Frontal cortex (tissue), 3 donors: ENCODE measurements at regions not wholly inside any gene's neighbourhood (a gene's known extent, or its start where the extent isn't known, plus 50 kb on each side); places are given as distances from the start of the nearest gene placed in this dataset.

ENCODE experiments used
- DNase-seq, 2 donors: peaks; one replicate each; pipeline ENCODE4 v3.0.0; 2012; ENCODE audit warnings: low spot score in 2 of 2
- FAIRE-seq: peaks from 2 replicates; lab custom pipeline; 2012; peaks lifted over from hg19 to GRCh38; lab: Jason Lieb, UNC
- donor health status: control.
- donor health status: control.
- donor health status: control.

GRCh38 chr5:2205596-2206226 lies 323.0 kb upstream of the IRX4 start:
- FAIRE-seq (no peak), DNase-seq (no peak)

- DNase-seq, result no peak
- no peak for FAIRE-seq
Measured at GRCh38 chr5:2205185-2205585, 322.5 kb upstream of the IRX4 start.

- FAIRE-seq (no peak), DNase-seq (no peak)
Measured at GRCh38 chr5:2204366-2205184, 321.9 kb upstream of the IRX4 start.

GRCh38 chr5:2203774-2204173 lies 321.0 kb upstream of the IRX4 start:
- FAIRE-seq (no peak), DNase-seq (no peak)

- DNase-seq (no peak), FAIRE-seq (no peak)
Measured at GRCh38 chr5:2201832-2202231, 319.1 kb upstream of the IRX4 start.

GRCh38 chr5:2201421-2201820 lies 318.7 kb upstream of the IRX4 start:
- DNase-seq (no peak), FAIRE-seq (no peak)

GRCh38 chr5:2201011-2201410 lies 318.3 kb upstream of the IRX4 start:
- DNase-seq, result no peak
- no peak for FAIRE-seq

- no peak for FAIRE-seq
- no peak for DNase-seq
Measured at GRCh38 chr5:2200261-2200950, 317.7 kb upstream of the IRX4 start.

- FAIRE-seq, result no peak
Measured at GRCh38 chr5:2199697-2200096, 317.0 kb upstream of the IRX4 start.

GRCh38 chr5:2196989-2197619 lies 314.4 kb upstream of the IRX4 start:
- DNase-seq, result no peak
- FAIRE-seq, result no peak

More at GRCh38 chr5:2199697-2200096, 317.0 kb upstream of the IRX4 start:
- no peak for DNase-seq

- no peak for FAIRE-seq
- no peak for DNase-seq
Measured at GRCh38 chr5:2196416-2196815, 313.7 kb upstream of the IRX4 start.

GRCh38 chr5:2194949-2195348 lies 312.2 kb upstream of the IRX4 start:
- DNase-seq (no peak), FAIRE-seq (no peak)

GRCh38 chr5:2194236-2194555 lies 311.5 kb upstream of the IRX4 start:
- no peak for FAIRE-seq
- no peak for DNase-seq

- no peak for DNase-seq
- FAIRE-seq, result no peak
Measured at GRCh38 chr5:2193542-2194235, 311.0 kb upstream of the IRX4 start.

- DNase-seq (no peak), FAIRE-seq (no peak)
Measured at GRCh38 chr5:2193142-2193541, 310.4 kb upstream of the IRX4 start.

- DNase-seq (no peak), FAIRE-seq (no peak)
Measured at GRCh38 chr5:2192496-2192895, 309.8 kb upstream of the IRX4 start.

- DNase-seq, result no peak
- no peak for FAIRE-seq
Measured at GRCh38 chr5:2191972-2192371, 309.2 kb upstream of the IRX4 start.

GRCh38 chr5:2190549-2190948 lies 307.8 kb upstream of the IRX4 start:
- FAIRE-seq, result no peak
- DNase-seq, result no peak

- FAIRE-seq (no peak), DNase-seq (no peak)
Measured at GRCh38 chr5:2188661-2189060, 305.9 kb upstream of the IRX4 start.

GRCh38 chr5:2188137-2188536 lies 305.4 kb upstream of the IRX4 start:
- DNase-seq (no peak), FAIRE-seq (no peak)
